Heart left ventricle (tissue), 13 donors: ENCODE measurements at regions not wholly inside any gene's neighbourhood (a gene's known extent, or its start where the extent isn't known, plus 50 kb on each side); places are given as distances from the start of the nearest gene placed in this dataset.

Experiments
- POLR2A ChIP-seq, 2 donors: fragments of 450-650 bp; IDR thresholded peaks; one replicate each; pipeline ENCODE4 v1.6.1; 2017; ENCODE audit warnings: antibody characterized with exemption in 2 of 2, mild to moderate bottlenecking in 2 of 2, moderate library complexity in 2 of 2
- TF ChIP-seq, protein P1 (sequence below), 12 donors: fragments of 200-600 bp; sonication (generic) in 4 of 12; IDR thresholded peaks; one replicate each; pipeline versions ENCODE4 v1.5.0 to v1.8.0; 2018 to 2022; ENCODE audit warnings: antibody characterized with exemption in 12 of 12, mild to moderate bottlenecking in 5 of 12
- donor health status: ischemic (EF 13 %, LVEDD 7.1; RV severe dilation, severe dysfunction).
- donor health status: DM: no; HTN: yes; CAD: no.
- donor health status: DM: no; HTN: no; CAD: no.
- donor health status: ischemic (EF 25% LVEDD 6.9; RV normal size, moderate dysfunction).
- donor health status: ischemic (EF 25% LVEDD 5.7; RV mildly dilated, moderate dysfunction).
- donor health status: ischemic (EF 35%, LVEDD 5.7; RV mildly dilated, moderate dysfunction).
- donor health status: nonischemic (EF 11% LVEDD 7.7; RV severe dilation, severe dysfunction).
- donor health status: DM: yes; HTN: yes; CAD: no.
- donor health status: PGD.
- donor health status: ischemic (EF 29% LVEDD 5.4; RV normal size, mild dysfunction).
- donor health status: nonischemic (EF 23%, LVEDD 6.1; RV moderate dilation, normal function).

DNA sequence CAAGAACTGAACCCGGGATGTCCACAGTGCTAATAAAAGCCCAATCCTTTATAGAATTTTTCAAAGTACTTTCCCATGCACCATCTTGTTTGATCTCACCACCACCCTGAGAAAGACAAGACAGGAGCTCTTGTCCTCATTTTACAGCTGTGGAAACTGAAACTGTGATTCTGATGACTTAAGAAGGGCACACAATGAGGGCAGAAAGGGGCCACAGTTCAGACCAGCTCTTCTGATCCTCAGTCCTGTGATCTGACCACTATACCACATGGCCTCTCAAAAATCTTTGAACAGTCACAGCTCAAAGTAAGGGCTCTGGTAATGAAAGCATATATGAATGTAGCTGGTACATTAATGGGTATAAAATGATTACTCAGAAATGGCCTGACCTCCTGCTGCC, 127.3 kb upstream of the CPEB2 start:
- TF ChIP-seq, protein P1, sequence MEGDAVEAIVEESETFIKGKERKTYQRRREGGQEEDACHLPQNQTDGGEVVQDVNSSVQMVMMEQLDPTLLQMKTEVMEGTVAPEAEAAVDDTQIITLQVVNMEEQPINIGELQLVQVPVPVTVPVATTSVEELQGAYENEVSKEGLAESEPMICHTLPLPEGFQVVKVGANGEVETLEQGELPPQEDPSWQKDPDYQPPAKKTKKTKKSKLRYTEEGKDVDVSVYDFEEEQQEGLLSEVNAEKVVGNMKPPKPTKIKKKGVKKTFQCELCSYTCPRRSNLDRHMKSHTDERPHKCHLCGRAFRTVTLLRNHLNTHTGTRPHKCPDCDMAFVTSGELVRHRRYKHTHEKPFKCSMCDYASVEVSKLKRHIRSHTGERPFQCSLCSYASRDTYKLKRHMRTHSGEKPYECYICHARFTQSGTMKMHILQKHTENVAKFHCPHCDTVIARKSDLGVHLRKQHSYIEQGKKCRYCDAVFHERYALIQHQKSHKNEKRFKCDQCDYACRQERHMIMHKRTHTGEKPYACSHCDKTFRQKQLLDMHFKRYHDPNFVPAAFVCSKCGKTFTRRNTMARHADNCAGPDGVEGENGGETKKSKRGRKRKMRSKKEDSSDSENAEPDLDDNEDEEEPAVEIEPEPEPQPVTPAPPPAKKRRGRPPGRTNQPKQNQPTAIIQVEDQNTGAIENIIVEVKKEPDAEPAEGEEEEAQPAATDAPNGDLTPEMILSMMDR (IDR thresholded peaks at IDR 0.05): no peak
- no peak for TF ChIP-seq POLR2A (IDR thresholded peaks at IDR 0.05)
